ENCODE measurements at regions not wholly inside any gene's neighbourhood (a gene's known extent, or its start where the extent isn't known, plus 50 kb on each side); places are given as distances from the start of the nearest gene placed in this dataset.

DNA sequence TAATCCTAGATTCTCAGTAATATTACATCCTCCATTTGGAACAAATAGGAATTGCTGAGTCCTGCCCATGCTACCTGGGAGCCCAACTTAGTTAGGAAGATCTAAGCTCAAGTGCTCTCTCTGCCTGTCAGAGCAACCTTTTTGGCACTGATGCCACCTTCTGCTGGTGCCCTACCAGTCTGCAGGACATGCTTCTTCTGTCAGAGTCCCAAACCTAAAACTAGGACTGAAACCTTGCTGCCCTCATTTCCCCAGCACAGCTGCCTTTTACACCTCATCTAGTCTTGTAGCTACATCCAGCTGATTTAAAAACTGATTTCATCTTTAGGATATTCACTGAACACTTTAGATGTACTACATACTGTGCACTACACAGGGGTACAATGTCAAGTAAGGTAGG lies 118.7 kb downstream of the LYPLAL1 start:
- Histone ChIP-seq H3K4me3 (replicated peaks in 1 of 4; ENCODE audit: control extremely low read depth in 1 of 4, insufficient read depth in 1 of 4, low read depth in 3 of 4, low read length in 4 of 4) (no peak overlapping the region), H3K4me1 (ENCODE audit: control insufficient read depth, extremely low read depth, insufficient read depth, low read length) (peaks cover 7% of the 10 kb centered on the region), H3K27me3 (ENCODE audit: control insufficient read depth, insufficient read depth, low read length) (no peaks in the 10 kb centered on the region), H3K79me2 (ENCODE audit: control insufficient read depth, insufficient read depth, low read length) (no peaks in the 10 kb centered on the region), H4K20me1 (ENCODE audit: control insufficient read depth, extremely low read depth, insufficient read depth, low read length) (no peaks in the 10 kb centered on the region), H3K9ac (ENCODE audit: insufficient read depth, low read length) (no peak overlapping the region), H3K27ac (ENCODE audit: insufficient read depth, low read length) (no peak overlapping the region), H3K4me2 (ENCODE audit: extremely low read depth, insufficient read depth, low read length) (no peak overlapping the region), H2AFZ (ENCODE audit: low read length) (no peak overlapping the region), H3K36me3 (ENCODE audit: control insufficient read depth, insufficient read depth, low read length) (no peaks in the 10 kb centered on the region), H3K9me3 (ENCODE audit: control insufficient read depth, insufficient read depth, low read depth, low read length) (no peaks in the 10 kb centered on the region)
- no peak for TF ChIP-seq EZH2 (IDR thresholded peaks at IDR 0.05; ENCODE audit: low read length, missing control alignments)
- TF ChIP-seq, protein P1, sequence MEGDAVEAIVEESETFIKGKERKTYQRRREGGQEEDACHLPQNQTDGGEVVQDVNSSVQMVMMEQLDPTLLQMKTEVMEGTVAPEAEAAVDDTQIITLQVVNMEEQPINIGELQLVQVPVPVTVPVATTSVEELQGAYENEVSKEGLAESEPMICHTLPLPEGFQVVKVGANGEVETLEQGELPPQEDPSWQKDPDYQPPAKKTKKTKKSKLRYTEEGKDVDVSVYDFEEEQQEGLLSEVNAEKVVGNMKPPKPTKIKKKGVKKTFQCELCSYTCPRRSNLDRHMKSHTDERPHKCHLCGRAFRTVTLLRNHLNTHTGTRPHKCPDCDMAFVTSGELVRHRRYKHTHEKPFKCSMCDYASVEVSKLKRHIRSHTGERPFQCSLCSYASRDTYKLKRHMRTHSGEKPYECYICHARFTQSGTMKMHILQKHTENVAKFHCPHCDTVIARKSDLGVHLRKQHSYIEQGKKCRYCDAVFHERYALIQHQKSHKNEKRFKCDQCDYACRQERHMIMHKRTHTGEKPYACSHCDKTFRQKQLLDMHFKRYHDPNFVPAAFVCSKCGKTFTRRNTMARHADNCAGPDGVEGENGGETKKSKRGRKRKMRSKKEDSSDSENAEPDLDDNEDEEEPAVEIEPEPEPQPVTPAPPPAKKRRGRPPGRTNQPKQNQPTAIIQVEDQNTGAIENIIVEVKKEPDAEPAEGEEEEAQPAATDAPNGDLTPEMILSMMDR (conservative IDR thresholded peaks at IDR 0.05 in 1 of 2, IDR thresholded peaks at IDR 0.05 in 1 of 2; ENCODE audit: low read depth in 1 of 2, low read length in 2 of 2) = no peak
- no peak for DNase-seq (ENCODE audit: low read depth in 2 of 2)

DNA sequence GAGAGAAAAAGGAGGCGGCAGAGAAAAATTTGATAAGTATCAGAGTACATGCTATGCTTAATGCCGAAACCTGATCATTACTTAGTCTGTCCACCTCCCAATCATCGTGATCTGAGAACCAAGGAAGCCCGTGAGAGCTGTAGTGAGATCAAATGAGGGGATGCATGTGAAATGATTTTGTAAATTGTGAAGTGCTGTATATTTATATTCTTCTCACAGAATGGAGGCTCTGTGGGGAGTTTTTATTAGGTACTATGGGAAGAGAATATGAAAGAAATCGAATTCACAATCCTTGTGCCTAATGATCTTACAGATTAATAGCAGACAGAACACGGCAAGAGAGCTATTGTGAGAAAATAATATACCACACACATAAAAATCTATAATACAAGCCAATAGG lies 115.5 kb downstream of the LYPLAL1 start:
- no peaks in the 10 kb centered on the region for H3K36me3 ChIP-seq (ENCODE audit: control insufficient read depth, insufficient read depth, low read length)
- no peak for TF ChIP-seq EZH2 (IDR thresholded peaks at IDR 0.05; ENCODE audit: low read length, missing control alignments)
- TF ChIP-seq, protein P1 (conservative IDR thresholded peaks at IDR 0.05 in 1 of 2, IDR thresholded peaks at IDR 0.05 in 1 of 2; ENCODE audit: low read depth in 1 of 2, low read length in 2 of 2) = no peak
- no peak overlapping the region for H3K9ac ChIP-seq (ENCODE audit: insufficient read depth, low read length)
- H3K9me3 ChIP-seq (ENCODE audit: control insufficient read depth, insufficient read depth, low read depth, low read length) = no peaks in the 10 kb centered on the region
- no peak overlapping the region for H3K4me3 ChIP-seq (replicated peaks in 1 of 4; ENCODE audit: control extremely low read depth in 1 of 4, insufficient read depth in 1 of 4, low read depth in 3 of 4, low read length in 4 of 4)
- no peak overlapping the region for H3K4me2 ChIP-seq (ENCODE audit: extremely low read depth, insufficient read depth, low read length)
- no peaks in the 10 kb centered on the region for H3K79me2 ChIP-seq (ENCODE audit: control insufficient read depth, insufficient read depth, low read length)
- peaks cover 4% of the 10 kb centered on the region for H3K4me1 ChIP-seq (ENCODE audit: control insufficient read depth, extremely low read depth, insufficient read depth, low read length)
- H3K27me3 ChIP-seq (ENCODE audit: control insufficient read depth, insufficient read depth, low read length) = no peaks in the 10 kb centered on the region
- DNase-seq (ENCODE audit: low read depth in 2 of 2) = no peak
- H4K20me1 ChIP-seq (ENCODE audit: control insufficient read depth, extremely low read depth, insufficient read depth, low read length) = no peaks in the 10 kb centered on the region
- no peak overlapping the region for H2AFZ ChIP-seq (ENCODE audit: low read length)
- no peak overlapping the region for H3K27ac ChIP-seq (ENCODE audit: insufficient read depth, low read length)

DNA sequence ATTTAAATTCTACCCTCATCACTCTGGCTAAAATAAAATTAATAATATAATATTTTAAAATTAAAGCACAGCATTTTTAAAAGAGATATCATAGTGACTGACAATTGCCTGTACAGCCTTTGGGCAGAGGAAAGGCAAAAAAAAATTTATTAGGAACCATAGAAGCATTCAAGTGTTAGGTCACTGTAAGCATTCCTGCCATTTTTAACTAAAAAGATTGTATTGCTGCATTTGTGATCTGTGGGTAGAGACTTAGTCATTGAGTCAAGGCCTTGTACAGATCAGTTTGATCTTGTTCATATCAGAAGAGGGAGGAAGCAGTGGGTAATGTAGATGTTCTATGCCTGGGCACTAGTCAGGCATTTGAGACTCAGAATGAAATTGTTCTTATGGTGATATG lies 109.9 kb downstream of the LYPLAL1 start:
- Histone ChIP-seq H3K79me2 (ENCODE audit: control insufficient read depth, insufficient read depth, low read length) (no peaks in the 10 kb centered on the region), H2AFZ (ENCODE audit: low read length) (no peak overlapping the region), H3K27ac (ENCODE audit: insufficient read depth, low read length) (no peak overlapping the region), H3K36me3 (ENCODE audit: control insufficient read depth, insufficient read depth, low read length) (no peaks in the 10 kb centered on the region), H3K4me2 (ENCODE audit: extremely low read depth, insufficient read depth, low read length) (no peak overlapping the region), H4K20me1 (ENCODE audit: control insufficient read depth, extremely low read depth, insufficient read depth, low read length) (no peaks in the 10 kb centered on the region), H3K4me1 (ENCODE audit: control insufficient read depth, extremely low read depth, insufficient read depth, low read length) (no peaks in the 10 kb centered on the region), H3K27me3 (ENCODE audit: control insufficient read depth, insufficient read depth, low read length) (no peaks in the 10 kb centered on the region), H3K9ac (ENCODE audit: insufficient read depth, low read length) (no peak overlapping the region), H3K4me3 (replicated peaks in 1 of 4; ENCODE audit: control extremely low read depth in 1 of 4, insufficient read depth in 1 of 4, low read depth in 3 of 4, low read length in 4 of 4) (no peak overlapping the region), H3K9me3 (ENCODE audit: control insufficient read depth, insufficient read depth, low read depth, low read length) (no peaks in the 10 kb centered on the region)
- no peak for TF ChIP-seq EZH2 (IDR thresholded peaks at IDR 0.05; ENCODE audit: low read length, missing control alignments)
- TF ChIP-seq, protein P1 (conservative IDR thresholded peaks at IDR 0.05 in 1 of 2, IDR thresholded peaks at IDR 0.05 in 1 of 2; ENCODE audit: low read depth in 1 of 2, low read length in 2 of 2) = no peak
- peak in 1 of 2 donors; percentile 49 for DNase-seq (ENCODE audit: low read depth in 2 of 2)
